ENCODE measurements at regions not wholly inside any gene's neighbourhood (a gene's known extent, or its start where the extent isn't known, plus 50 kb on each side); places are given as distances from the start of the nearest gene placed in this dataset.

- WGBS = 82% methylated on average over 2 of the region's 2 CpGs
- peaks cover 64% of the 10 kb centered on the region for H3K4me1 ChIP-seq (ENCODE audit: insufficient read depth, low read length)
- peak overlapping the region; percentile 47 for H3K4me3 ChIP-seq (ENCODE audit: low read length)
- peaks cover 31% of the 10 kb centered on the region for H3K27me3 ChIP-seq (ENCODE audit: insufficient read depth, low read length)
- no peak overlapping the region for H3K9ac ChIP-seq (ENCODE audit: low read depth, low read length)
- no peaks in the 10 kb centered on the region for H3K9me3 ChIP-seq (ENCODE audit: insufficient read depth, low read depth, low read length)
- no peak overlapping the region; the same call in 1 of the 2 replicates for H3K27ac ChIP-seq (ENCODE audit: low read depth, low read length)
- no peaks in the 10 kb centered on the region for H3K36me3 ChIP-seq (ENCODE audit: insufficient read depth, low read length)
Observed at GRCh38 chr10:128541926-128542475, 415.8 kb upstream of the MKI67 start.

- no peaks in the 10 kb centered on the region for H3K36me3 ChIP-seq (ENCODE audit: insufficient read depth, low read length)
- 82% methylated on average over 7 of the region's 7 CpGs for WGBS
- peaks cover 31% of the 10 kb centered on the region for H3K27me3 ChIP-seq (ENCODE audit: insufficient read depth, low read length)
- H3K4me3 ChIP-seq (ENCODE audit: low read length) = no peak overlapping the region
- H3K27ac ChIP-seq (ENCODE audit: low read depth, low read length) = no peak overlapping the region
- H3K9ac ChIP-seq (ENCODE audit: low read depth, low read length) = no peak overlapping the region
- H3K4me1 ChIP-seq (ENCODE audit: insufficient read depth, low read length) = peaks cover 57% of the 10 kb centered on the region
- no peaks in the 10 kb centered on the region for H3K9me3 ChIP-seq (ENCODE audit: insufficient read depth, low read depth, low read length)
Observed at GRCh38 chr10:128542659-128543058, 416.4 kb upstream of the MKI67 start.

GRCh38 chr10:128543151-128543550 is 416.9 kb upstream of the MKI67 start:
- no peaks in the 10 kb centered on the region for H3K36me3 ChIP-seq (ENCODE audit: insufficient read depth, low read length)
- no peaks in the 10 kb centered on the region for H3K9me3 ChIP-seq (ENCODE audit: insufficient read depth, low read depth, low read length)
- H3K9ac ChIP-seq (ENCODE audit: low read depth, low read length) = no peak overlapping the region
- peaks cover 31% of the 10 kb centered on the region for H3K27me3 ChIP-seq (ENCODE audit: insufficient read depth, low read length)
- peaks cover 52% of the 10 kb centered on the region for H3K4me1 ChIP-seq (ENCODE audit: insufficient read depth, low read length)
- WGBS = 77% methylated on average over 12 of the region's 12 CpGs
- no peak overlapping the region for H3K27ac ChIP-seq (ENCODE audit: low read depth, low read length)
- no peak overlapping the region for H3K4me3 ChIP-seq (ENCODE audit: low read length)

GRCh38 chr10:128545216-128545615 is 419.0 kb upstream of the MKI67 start:
- Histone ChIP-seq H3K4me1 (ENCODE audit: insufficient read depth, low read length) (peaks cover 31% of the 10 kb centered on the region), H3K27me3 (ENCODE audit: insufficient read depth, low read length) (peaks cover 18% of the 10 kb centered on the region), H3K4me3 (ENCODE audit: low read length) (no peak overlapping the region), H3K9ac (ENCODE audit: low read depth, low read length) (no peak overlapping the region), H3K9me3 (ENCODE audit: insufficient read depth, low read depth, low read length) (no peaks in the 10 kb centered on the region), H3K36me3 (ENCODE audit: insufficient read depth, low read length) (no peaks in the 10 kb centered on the region), H3K27ac (ENCODE audit: low read depth, low read length) (no peak overlapping the region)
- whole genome bisulfite sequencing = 95% methylated on average over 10 of the region's 10 CpGs

GRCh38 chr10:128546651-128547165 is 420.5 kb upstream of the MKI67 start:
- Histone ChIP-seq H3K9ac (ENCODE audit: low read depth, low read length) (no peak overlapping the region), H3K4me1 (ENCODE audit: insufficient read depth, low read length) (peaks cover 29% of the 10 kb centered on the region), H3K9me3 (ENCODE audit: insufficient read depth, low read depth, low read length) (no peaks in the 10 kb centered on the region), H3K4me3 (ENCODE audit: low read length) (no peak overlapping the region), H3K36me3 (ENCODE audit: insufficient read depth, low read length) (no peaks in the 10 kb centered on the region), H3K27ac (ENCODE audit: low read depth, low read length) (no peak overlapping the region), H3K27me3 (ENCODE audit: insufficient read depth, low read length) (peaks cover 8% of the 10 kb centered on the region)
- 97% methylated on average over 15 of the region's 15 CpGs for WGBS

GRCh38 chr10:128549101-128549608 is 422.9 kb upstream of the MKI67 start:
- H3K4me3 ChIP-seq (ENCODE audit: low read length) = no peak overlapping the region
- peaks cover 4% of the 10 kb centered on the region; the same call in 1 of the 2 replicates for H3K27me3 ChIP-seq (ENCODE audit: insufficient read depth, low read length)
- no peak overlapping the region for H3K27ac ChIP-seq (ENCODE audit: low read depth, low read length)
- H3K9ac ChIP-seq (ENCODE audit: low read depth, low read length) = no peak overlapping the region
- H3K9me3 ChIP-seq (ENCODE audit: insufficient read depth, low read depth, low read length) = 0 out of 2 replicates have a peak, but pooled peaks cover 6% of the 10 kb centered on the region
- 93% methylated on average over 6 of the region's 6 CpGs for WGBS
- H3K4me1 ChIP-seq (ENCODE audit: insufficient read depth, low read length) = peaks cover 5% of the 10 kb centered on the region
- H3K36me3 ChIP-seq (ENCODE audit: insufficient read depth, low read length) = no peaks in the 10 kb centered on the region

- 93% methylated on average over 10 of the region's 10 CpGs for WGBS
Observed at GRCh38 chr10:128550045-128550444, 423.8 kb upstream of the MKI67 start.

GRCh38 chr10:128551475-128551874 is 425.3 kb upstream of the MKI67 start:
- Histone ChIP-seq H3K27ac (ENCODE audit: low read depth, low read length) (no peak overlapping the region), H3K4me1 (ENCODE audit: insufficient read depth, low read length) (no peaks in the 10 kb centered on the region), H3K9me3 (ENCODE audit: insufficient read depth, low read depth, low read length) (peaks cover 11% of the 10 kb centered on the region), H3K36me3 (ENCODE audit: insufficient read depth, low read length) (no peaks in the 10 kb centered on the region), H3K27me3 (ENCODE audit: insufficient read depth, low read length) (no peaks in the 10 kb centered on the region), H3K9ac (ENCODE audit: low read depth, low read length) (no peak overlapping the region), H3K4me3 (ENCODE audit: low read length) (no peak overlapping the region)
- 88% methylated on average over 7 of the region's 7 CpGs for WGBS

More at GRCh38 chr10:128550045-128550444, 423.8 kb upstream of the MKI67 start:
- no peak overlapping the region for H3K9ac ChIP-seq (ENCODE audit: low read depth, low read length)
- no peak overlapping the region for H3K27ac ChIP-seq (ENCODE audit: low read depth, low read length)
- no peaks in the 10 kb centered on the region for H3K36me3 ChIP-seq (ENCODE audit: insufficient read depth, low read length)
- H3K4me3 ChIP-seq (ENCODE audit: low read length) = no peak overlapping the region
- no peaks in the 10 kb centered on the region; the same call in 1 of the 2 replicates for H3K4me1 ChIP-seq (ENCODE audit: insufficient read depth, low read length)
- peaks cover 11% of the 10 kb centered on the region for H3K9me3 ChIP-seq (ENCODE audit: insufficient read depth, low read depth, low read length)
- H3K27me3 ChIP-seq (ENCODE audit: insufficient read depth, low read length) = no peaks in the 10 kb centered on the region

GRCh38 chr10:128553755-128554154 is 427.5 kb upstream of the MKI67 start:
- Histone ChIP-seq H3K9ac (ENCODE audit: low read depth, low read length) (no peak overlapping the region), H3K4me1 (ENCODE audit: insufficient read depth, low read length) (no peaks in the 10 kb centered on the region), H3K4me3 (ENCODE audit: low read length) (no peak overlapping the region), H3K9me3 (ENCODE audit: insufficient read depth, low read depth, low read length) (peaks cover 11% of the 10 kb centered on the region), H3K27ac (ENCODE audit: low read depth, low read length) (no peak overlapping the region), H3K36me3 (ENCODE audit: insufficient read depth, low read length) (no peaks in the 10 kb centered on the region), H3K27me3 (ENCODE audit: insufficient read depth, low read length) (no peaks in the 10 kb centered on the region)
- WGBS = 98% methylated on average over 2 of the region's 2 CpGs

GRCh38 chr10:128556182-128557110 is 430.2 kb upstream of the MKI67 start:
- WGBS = 88% methylated on average over 14 of the region's 15 CpGs
- no peak overlapping the region for H3K9ac ChIP-seq (ENCODE audit: low read depth, low read length)
- H3K4me3 ChIP-seq (ENCODE audit: low read length) = no peak overlapping the region
- H3K36me3 ChIP-seq (ENCODE audit: insufficient read depth, low read length) = no peaks in the 10 kb centered on the region
- H3K4me1 ChIP-seq (ENCODE audit: insufficient read depth, low read length) = no peaks in the 10 kb centered on the region
- no peaks in the 10 kb centered on the region for H3K27me3 ChIP-seq (ENCODE audit: insufficient read depth, low read length)
- H3K9me3 ChIP-seq (ENCODE audit: insufficient read depth, low read depth, low read length) = peaks cover 16% of the 10 kb centered on the region
- H3K27ac ChIP-seq (ENCODE audit: low read depth, low read length) = no peak overlapping the region

- 85% methylated on average over 12 of the region's 12 CpGs for WGBS
- Histone ChIP-seq H3K27me3 (ENCODE audit: insufficient read depth, low read length) (no peaks in the 10 kb centered on the region), H3K36me3 (ENCODE audit: insufficient read depth, low read length) (no peaks in the 10 kb centered on the region)
Observed at GRCh38 chr10:128557149-128557710, 431.0 kb upstream of the MKI67 start.

More at GRCh38 chr10:128557149-128557710, 431.0 kb upstream of the MKI67 start:
- Histone ChIP-seq H3K4me3 (ENCODE audit: low read length) (no peak overlapping the region), H3K4me1 (ENCODE audit: insufficient read depth, low read length) (no peaks in the 10 kb centered on the region), H3K9me3 (ENCODE audit: insufficient read depth, low read depth, low read length) (peaks cover 18% of the 10 kb centered on the region), H3K9ac (ENCODE audit: low read depth, low read length) (no peak overlapping the region), H3K27ac (ENCODE audit: low read depth, low read length) (no peak overlapping the region)
